Smooth muscle cell (in vitro differentiated cells): ENCODE measurements at regions not wholly inside any gene's neighbourhood (a gene's known extent, or its start where the extent isn't known, plus 50 kb on each side); places are given as distances from the start of the nearest gene placed in this dataset.

Source experiments
- DNase-seq: peaks from one replicate; lab custom pipeline; 2025; ENCODE audit not compliant: unreplicated experiment; lab: John Stamatoyannopoulos, UW
- H2AFZ ChIP-seq: fragments of 200-600 bp; sonication (generic); 2 replicates; pipeline ENCODE4 v1.6.0; 2016; ENCODE audit warnings: antibody characterized with exemption, low read depth, mild to moderate bottlenecking
- H3F3A ChIP-seq: fragments of 200-600 bp; sonication (generic); 2 replicates; pipeline ENCODE4 v1.6.0; 2017; ENCODE audit warnings: antibody characterized with exemption, low read depth
- H3K27ac ChIP-seq: fragments of 200-600 bp; sonication (generic); 2 replicates; pipeline ENCODE4 v1.5.1; 2016; ENCODE audit warnings: low read depth, mild to moderate bottlenecking
- H3K27me3 ChIP-seq: fragments of 200-600 bp; sonication (generic); 2 replicates; pipeline ENCODE4 v1.6.1; 2016; ENCODE audit warnings: low read depth, mild to moderate bottlenecking
- H3K36me3 ChIP-seq: fragments of 200-600 bp; sonication (generic); 2 replicates; pipeline ENCODE4 v1.5.1; 2016; ENCODE audit warnings: low read depth
- H3K4me1 ChIP-seq: fragments of 200-600 bp; sonication (generic); 2 replicates; pipeline ENCODE4 v1.5.1; 2016; ENCODE audit warnings: low read depth
- H3K4me2 ChIP-seq: fragments of 200-600 bp; sonication (generic); 2 replicates; pipeline ENCODE4 v1.6.0; 2016; ENCODE audit warnings: mild to moderate bottlenecking
- H3K4me3 ChIP-seq: fragments of 200-600 bp; sonication (generic); 2 replicates; pipeline ENCODE4 v1.5.1; 2016; ENCODE audit warnings: mild to moderate bottlenecking
- H3K79me2 ChIP-seq: fragments of 200-600 bp; sonication (generic); 2 replicates; pipeline ENCODE4 v1.6.0; 2016; ENCODE audit warnings: low read depth, mild to moderate bottlenecking
- H3K9ac ChIP-seq: fragments of 200-600 bp; sonication (generic); 2 replicates; pipeline ENCODE4 v1.6.0; 2016; ENCODE audit warnings: low read depth
- H3K9me3 ChIP-seq: fragments of 200-600 bp; sonication (generic); replicated peaks from 2 replicates; pipeline ENCODE4 v1.5.1; 2016; ENCODE audit warnings: low read depth
- H4K20me1 ChIP-seq: fragments of 200-600 bp; sonication (generic); 2 replicates; pipeline ENCODE4 v1.6.0; 2016; ENCODE audit warnings: low read depth
- CTCF ChIP-seq: fragments of 200-600 bp; sonication (generic); IDR thresholded peaks from 2 replicates; pipeline ENCODE4 v1.5.1; 2017; ENCODE audit warnings: borderline replicate concordance, mild to moderate bottlenecking, antibody characterized with exemption; ENCODE audit not compliant: insufficient read depth, poor library complexity, severe bottlenecking
- WGBS: methylation state at CpG from one replicate; pipeline ENCODE4 v1.1.7; 2016; ENCODE audit warnings: low lambda C conversion rate; 5-methylcytosine and 5-hydroxymethylcytosine counted together

GRCh38 chr3:150299201-150299600 is 108.9 kb upstream of the TSC22D2 start:
- Histone ChIP-seq H3F3A (peaks cover 10% of the 10 kb centered on the region), H3K36me3 (no peaks in the 10 kb centered on the region), H3K4me3 (no peak overlapping the region), H3K27ac (no peak overlapping the region), H3K4me1 (peaks cover 6% of the 10 kb centered on the region), H3K79me2 (no peaks in the 10 kb centered on the region), H4K20me1 (no peaks in the 10 kb centered on the region), H2AFZ (peak overlapping the region; percentile 10), H3K9ac (no peak overlapping the region), H3K27me3 (no peaks in the 10 kb centered on the region), H3K9me3 (no peaks in the 10 kb centered on the region), H3K4me2 (peak overlapping the region; percentile 59)
- no peak for DNase-seq
- TF ChIP-seq CTCF = no peak
- WGBS = 18% methylated on average over 2 of the region's 2 CpGs

GRCh38 chr3:150296966-150297365 is 111.1 kb upstream of the TSC22D2 start:
- H3F3A ChIP-seq = peaks cover 9% of the 10 kb centered on the region
- H3K4me2 ChIP-seq = no peak overlapping the region
- H3K4me1 ChIP-seq = peaks cover 6% of the 10 kb centered on the region
- no peaks in the 10 kb centered on the region for H3K79me2 ChIP-seq
- H3K4me3 ChIP-seq = no peak overlapping the region
- no peaks in the 10 kb centered on the region for H3K9me3 ChIP-seq
- no peaks in the 10 kb centered on the region for H4K20me1 ChIP-seq
- no peak overlapping the region for H2AFZ ChIP-seq
- H3K9ac ChIP-seq = no peak overlapping the region
- H3K36me3 ChIP-seq = no peaks in the 10 kb centered on the region
- DNase-seq = no peak
- TF ChIP-seq CTCF = no peak
- no peaks in the 10 kb centered on the region for H3K27me3 ChIP-seq
- WGBS = 67% methylated on average over 3 of the region's 3 CpGs
- no peak overlapping the region for H3K27ac ChIP-seq

- no peak overlapping the region for H2AFZ ChIP-seq
- H3K4me3 ChIP-seq = no peak overlapping the region
- H3K9ac ChIP-seq = no peak overlapping the region
- H3K79me2 ChIP-seq = no peaks in the 10 kb centered on the region
- H3K4me2 ChIP-seq = no peak overlapping the region
- H3K9me3 ChIP-seq = no peaks in the 10 kb centered on the region
- H3K4me1 ChIP-seq = peaks cover 6% of the 10 kb centered on the region
- DNase-seq = no peak
- no peak overlapping the region for H3K27ac ChIP-seq
- WGBS = 80% methylated on average over 5 of the region's 5 CpGs
- no peaks in the 10 kb centered on the region for H3K27me3 ChIP-seq
- no peaks in the 10 kb centered on the region for H3K36me3 ChIP-seq
- no peaks in the 10 kb centered on the region for H4K20me1 ChIP-seq
- no peak for TF ChIP-seq CTCF
- peaks cover 4% of the 10 kb centered on the region for H3F3A ChIP-seq
These were observed 111.9 kb upstream of the TSC22D2 start for GRCh38 chr3:150296123-150296735.

GRCh38 chr3:150293401-150294001 is 114.6 kb upstream of the TSC22D2 start:
- Histone ChIP-seq H3K9me3 (no peaks in the 10 kb centered on the region), H3K4me1 (no peaks in the 10 kb centered on the region), H3K9ac (peak overlapping the region; percentile 28), H3K4me2 (peak overlapping the region; percentile 55), H3K79me2 (no peaks in the 10 kb centered on the region), H3K36me3 (no peaks in the 10 kb centered on the region), H3K4me3 (no peak overlapping the region), H4K20me1 (no peaks in the 10 kb centered on the region), H3F3A (peaks cover 4% of the 10 kb centered on the region), H3K27me3 (no peaks in the 10 kb centered on the region), H2AFZ (no peak overlapping the region), H3K27ac (peak overlapping the region; percentile 85)
- DNase-seq = no peak
- no peak for TF ChIP-seq CTCF
- WGBS = 56% methylated on average over 7 of the region's 7 CpGs
